HG02623 (cell line): ENCODE measurements at regions not wholly inside any gene's neighbourhood (a gene's known extent, or its start where the extent isn't known, plus 50 kb on each side); places are given as distances from the start of the nearest gene placed in this dataset.

Experiments
- ATAC-seq: cut with Tn5 transposase; IDR thresholded peaks from one replicate; pipeline ENCODE4 v1.9.1; 2021; ENCODE audit warnings: moderate library complexity; ENCODE audit not compliant: unreplicated experiment

GRCh38 chr2:34660741-34661140 lies 1061.6 kb upstream of the FAM98A start:
- ATAC-seq: no peak

DNA sequence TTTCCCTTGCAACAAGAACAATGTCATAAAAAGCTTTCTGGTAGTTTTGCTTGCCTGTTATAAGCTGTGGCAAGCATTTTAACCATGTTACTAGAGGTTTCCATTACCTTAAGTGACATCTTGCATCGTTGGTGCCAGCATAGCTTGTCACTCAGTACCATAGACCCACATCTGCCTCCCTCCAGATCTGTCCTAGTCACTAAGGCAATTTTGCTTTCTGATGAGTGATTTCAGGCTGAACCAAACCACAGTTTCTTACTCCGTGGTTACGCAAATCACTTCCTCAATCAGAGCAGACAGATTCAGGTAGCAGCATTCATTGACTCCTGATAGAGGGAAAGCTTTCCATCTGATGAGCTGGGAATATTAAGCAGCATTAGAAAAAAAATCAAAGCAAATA lies 1057.5 kb upstream of the FAM98A start:
- ATAC-seq: no peak

DNA sequence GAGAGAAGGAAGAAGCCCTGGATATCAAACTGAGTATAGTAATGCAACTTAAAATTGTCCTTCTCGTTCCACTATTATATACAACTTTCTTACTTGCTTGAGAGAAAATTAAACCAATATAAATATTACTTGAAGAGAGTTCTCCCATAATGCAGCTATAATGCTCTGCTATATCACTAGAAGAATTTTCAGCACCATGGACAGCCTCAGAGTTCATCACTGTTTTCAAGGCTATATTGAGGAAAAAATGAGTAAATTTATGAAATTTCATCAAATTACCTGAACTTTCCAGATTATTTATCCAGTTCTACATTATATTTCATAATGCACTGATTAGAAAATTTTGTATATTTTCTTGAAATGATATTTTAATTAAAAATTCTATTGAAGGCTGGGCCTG lies 1053.5 kb upstream of the FAM98A start:
- ATAC-seq: no peak

DNA sequence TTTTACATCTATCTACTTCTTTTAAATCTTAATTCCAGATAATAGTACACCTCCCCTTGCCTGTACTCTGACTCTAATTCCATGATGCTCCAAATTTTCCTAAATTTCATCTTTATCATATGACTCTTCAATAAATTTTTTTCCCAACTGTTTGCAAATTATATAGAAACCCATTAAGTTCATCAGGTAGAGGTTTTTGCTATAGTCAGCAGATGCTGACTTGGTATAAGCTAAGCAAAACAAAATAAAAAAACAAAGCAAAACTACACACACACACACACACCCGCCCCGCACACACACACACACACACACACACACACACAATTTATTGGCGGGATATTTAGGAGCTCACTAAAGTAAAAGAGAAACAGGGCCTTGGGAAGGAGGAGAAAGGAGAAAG lies 1047.8 kb upstream of the FAM98A start:
- ATAC-seq: no peak

- no peak for ATAC-seq
Observed at GRCh38 chr2:34632327-34632726, 1033.2 kb upstream of the FAM98A start.

GRCh38 chr2:34627003-34627402 lies 1027.9 kb upstream of the FAM98A start:
- ATAC-seq: no peak

- ATAC-seq: no peak
Observed at GRCh38 chr2:34604164-34604563, 1005.1 kb upstream of the FAM98A start.

GRCh38 chr2:34602262-34602661 lies 1003.2 kb upstream of the FAM98A start:
- ATAC-seq: no peak

GRCh38 chr2:34601561-34601960 lies 1002.5 kb upstream of the FAM98A start:
- no peak for ATAC-seq

GRCh38 chr2:34578641-34579040 lies 979.5 kb upstream of the FAM98A start:
- ATAC-seq: no peak

DNA sequence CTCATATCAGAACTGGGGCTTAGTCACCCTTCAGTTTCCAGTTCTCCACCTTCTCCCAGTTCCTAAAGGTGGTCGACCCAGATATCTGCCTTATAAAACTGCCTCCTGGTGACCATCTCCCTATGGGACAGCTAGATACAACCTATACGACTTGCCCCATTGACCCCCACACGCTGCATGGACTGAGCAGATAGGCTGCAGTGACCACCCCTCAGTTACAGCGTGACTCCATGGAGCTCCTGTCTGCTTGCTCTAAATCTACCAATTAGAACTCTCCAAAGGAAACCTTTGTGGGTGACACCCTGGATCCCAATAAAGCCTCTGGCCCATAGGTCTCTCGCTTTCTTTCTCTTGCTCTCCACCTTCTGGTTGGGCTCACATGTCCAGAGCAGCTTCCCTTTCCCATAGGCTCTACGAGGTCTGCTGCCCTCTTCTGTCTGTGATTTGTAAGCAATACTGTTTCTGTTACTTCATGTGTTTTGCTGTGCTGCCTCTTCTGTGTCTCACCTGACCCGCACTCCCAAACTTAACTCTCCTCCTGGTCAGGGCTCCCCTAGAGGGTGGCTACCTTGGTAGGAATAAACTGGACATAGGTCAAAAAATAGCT lies 971.3 kb upstream of the FAM98A start:
- no peak for ATAC-seq

DNA sequence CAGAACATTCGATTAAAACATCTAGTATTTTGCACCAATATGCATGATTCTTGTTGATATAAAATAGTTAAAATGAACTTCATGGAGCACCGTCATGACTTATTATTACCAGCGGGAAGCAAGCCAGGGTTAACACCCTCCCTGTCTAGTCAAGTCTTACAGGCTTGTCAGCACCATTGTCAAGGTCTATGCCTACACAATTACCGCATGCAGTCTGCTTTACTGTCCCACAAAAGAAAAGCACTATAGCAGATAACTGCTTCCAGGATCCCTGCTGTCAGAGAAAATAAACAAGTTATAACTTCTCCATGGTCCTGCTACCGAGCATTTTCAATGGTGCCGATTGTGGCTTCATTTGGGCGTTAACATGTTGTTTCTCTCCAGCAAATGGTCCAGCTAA lies 968.0 kb upstream of the FAM98A start:
- no peak for ATAC-seq

- ATAC-seq: no peak
Observed at GRCh38 chr2:34552337-34552736, 953.2 kb upstream of the FAM98A start.

- ATAC-seq: no peak
Observed at GRCh38 chr2:34549710-34550345, 950.7 kb upstream of the FAM98A start.

- no peak for ATAC-seq
Observed at GRCh38 chr2:34547900-34548299, 948.8 kb upstream of the FAM98A start.

DNA sequence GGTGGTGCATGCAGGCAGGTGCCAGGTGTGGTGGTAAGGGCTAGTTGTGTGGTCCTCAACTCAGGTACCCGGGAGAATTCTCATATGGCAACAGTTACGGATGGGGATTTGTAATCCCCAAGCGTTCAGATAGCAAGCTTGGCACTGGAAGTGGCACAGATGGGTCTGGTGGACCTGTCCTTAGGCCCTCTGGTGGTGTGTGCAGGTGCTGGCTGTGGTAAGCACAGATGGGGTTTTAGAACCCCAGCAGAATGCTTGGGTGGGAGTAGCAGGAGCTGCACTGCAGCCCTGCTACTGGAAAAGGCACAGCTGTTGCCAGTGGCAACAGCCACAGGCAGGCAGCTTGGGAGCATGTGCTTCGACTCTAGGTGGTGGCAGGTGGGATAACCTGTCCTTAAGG lies 948.2 kb upstream of the FAM98A start:
- ATAC-seq: no peak

- no peak for ATAC-seq
Observed at GRCh38 chr2:34545486-34546136, 946.5 kb upstream of the FAM98A start.

DNA sequence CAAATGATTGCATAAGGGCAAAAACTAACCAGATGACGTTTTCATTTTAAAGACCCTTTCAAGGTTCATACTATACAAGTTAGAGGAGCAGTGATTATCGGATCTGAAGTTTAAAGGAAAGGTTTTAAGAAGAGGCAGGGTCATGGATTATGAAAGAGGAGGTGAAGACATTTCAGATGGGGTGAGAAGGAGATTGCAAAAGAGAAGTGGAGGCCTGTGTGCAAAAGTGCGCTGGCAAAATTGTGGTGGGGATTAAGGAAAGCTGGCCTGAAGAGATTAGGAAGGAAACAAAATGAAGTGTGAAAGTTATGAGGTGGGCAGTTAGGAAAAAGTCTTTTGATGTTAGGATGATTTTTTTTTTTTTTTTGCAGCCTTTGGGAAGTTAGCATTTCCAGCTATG lies 935.7 kb upstream of the FAM98A start:
- no peak for ATAC-seq

- no peak for ATAC-seq
Observed at GRCh38 chr2:34534341-34534740, 935.2 kb upstream of the FAM98A start.

DNA sequence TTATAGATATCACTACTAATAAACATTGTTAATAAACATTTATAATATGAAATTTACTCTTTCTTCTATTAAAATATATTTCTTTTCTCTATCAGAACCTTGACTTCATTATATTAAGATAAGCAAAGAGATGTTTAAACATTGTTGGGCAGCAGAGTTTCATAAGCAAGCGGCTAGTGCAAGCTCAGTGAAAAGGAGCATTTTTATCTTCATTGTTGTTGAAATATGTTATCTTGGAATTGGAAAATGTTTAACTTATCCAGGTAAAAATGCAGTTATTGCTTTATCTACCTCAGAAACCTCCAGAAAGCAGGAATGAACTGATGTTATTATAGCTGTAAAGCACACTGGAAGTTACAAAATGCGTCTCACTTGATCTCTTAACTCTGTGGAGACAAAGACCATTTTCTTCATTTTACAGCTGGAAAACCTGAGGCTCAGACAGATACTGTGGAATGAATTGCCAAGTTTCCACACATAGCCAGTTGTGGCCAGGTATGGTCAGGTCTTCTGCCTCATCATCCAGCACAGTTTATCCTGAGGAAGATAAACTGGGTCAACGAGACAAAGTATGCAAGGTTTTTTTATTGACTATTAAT lies 934.6 kb upstream of the FAM98A start:
- no peak for ATAC-seq

GRCh38 chr2:34529965-34530364 lies 930.9 kb upstream of the FAM98A start:
- ATAC-seq: no peak

GRCh38 chr2:34523958-34524514 lies 924.9 kb upstream of the FAM98A start:
- no peak for ATAC-seq
